Motor neuron (in vitro differentiated cells): ENCODE measurements at regions not wholly inside any gene's neighbourhood (a gene's known extent, or its start where the extent isn't known, plus 50 kb on each side); places are given as distances from the start of the nearest gene placed in this dataset.
"Not testable (repeated sequence)": the region's sequence is repeated elsewhere in the genome, so short reads cannot be mapped to it uniquely, and the experiment has no call there.

Experiments
- ATAC-seq, 8 experiments: fragments of 200-7000 bp; cut with Tn5 transposase; replicated peaks in 6 of 8; 2 replicates each; pipeline ENCODE4 v1.8.0; 2021; ENCODE audit warnings: mild to moderate bottlenecking in 8 of 8, moderate library complexity in 8 of 8
- H3K27ac ChIP-seq, 2 donors: fragments of 250-450 bp; sonication (Bioruptor Pico); 2 replicates each; pipeline ENCODE4 v1.9.0; 2021; ENCODE audit warnings: antibody characterized with exemption in 2 of 2, mild to moderate bottlenecking in 2 of 2, moderate library complexity in 1 of 2
- H3K4me1 ChIP-seq, 2 donors: fragments of 250-450 bp; sonication (Bioruptor Pico); replicated peaks in 1 of 2; 2 replicates each; pipeline ENCODE4 v1.6.1; 2021; ENCODE audit warnings: antibody characterized with exemption in 2 of 2, mild to moderate bottlenecking in 2 of 2, moderate library complexity in 1 of 2
- H3K4me3 ChIP-seq, 5 donors: fragments of 250-450 bp; sonication (Bioruptor Pico); 2 replicates each; pipeline ENCODE4 v1.9.0; 2021; ENCODE audit warnings: antibody characterized with exemption in 5 of 5, mild to moderate bottlenecking in 5 of 5, moderate library complexity in 4 of 5
- WGBS, 10 experiments: fragments of 450-650 bp; shearing (Covaris generic); methylation state at CpG; one replicate each; pipeline ENCODE4 v1.0.0; 2022; 5-methylcytosine and 5-hydroxymethylcytosine counted together
- in situ Hi-C, 9 experiments: fragments of 400-800 bp; cut with MboI; loops; one replicate each; pipeline ENCODE4 v1.15.0; 2021; ENCODE audit warnings: low sequenced_read_pairs in 9 of 9, low pct_unique_long_range_greater_than_20kb in 2 of 9; ENCODE audit not compliant: unreplicated experiment in 9 of 9

DNA sequence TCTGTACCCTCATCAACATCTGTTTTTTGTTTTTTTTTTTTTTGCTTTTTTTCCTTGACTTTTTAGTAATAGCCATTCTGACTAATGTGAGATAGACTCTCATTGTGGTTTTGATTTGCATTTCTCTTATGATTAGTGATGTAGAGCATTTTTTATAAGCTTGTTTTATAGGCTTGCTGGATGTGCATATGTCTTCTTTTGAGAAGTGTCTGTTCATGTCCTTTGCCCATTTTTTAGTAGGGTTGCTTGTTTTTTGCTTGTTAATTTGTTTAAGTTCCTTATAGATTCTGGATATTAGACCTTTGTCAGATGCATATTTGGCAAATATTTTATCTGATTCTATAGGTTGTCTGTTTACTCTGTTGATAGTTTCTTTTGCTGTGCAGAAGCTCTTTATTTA, 53.5 kb upstream of the FAR1 start:
- H3K4me1 ChIP-seq, ATAC-seq, H3K4me3 ChIP-seq, in situ Hi-C loops, H3K27ac ChIP-seq: not testable (repeated sequence)

DNA sequence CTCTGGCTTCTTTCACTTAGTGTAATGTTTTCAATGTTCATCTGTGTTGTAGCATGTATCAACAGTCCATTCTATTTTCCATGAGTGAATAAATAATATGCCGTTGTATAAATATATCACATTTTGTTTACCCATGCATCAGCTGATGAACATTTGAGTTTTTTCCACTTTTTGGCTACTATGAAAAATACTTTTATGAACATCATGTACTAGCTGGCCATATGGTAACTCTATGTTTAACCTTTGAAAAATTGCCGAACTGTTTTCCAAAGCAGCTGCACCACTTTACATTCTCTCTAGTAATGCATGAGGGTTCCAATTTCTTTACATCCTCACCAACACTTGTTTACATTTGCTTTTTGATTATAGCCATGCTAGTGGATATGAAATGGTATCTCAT, 59.8 kb upstream of the FAR1 start:
- no peak overlapping the region for H3K27ac ChIP-seq
- in situ Hi-C loops: no loop called here
- 0 to 85% (median 30%) methylated on average over 1 to 2 of the region's 2 CpGs; no CpG with 5 or more reads in 2 of the 10 experiments for WGBS, 10 experiments
- H3K4me3 ChIP-seq: no peak overlapping the region
- no peaks in the 10 kb centered on the region for H3K4me1 ChIP-seq
- no peak for ATAC-seq

DNA sequence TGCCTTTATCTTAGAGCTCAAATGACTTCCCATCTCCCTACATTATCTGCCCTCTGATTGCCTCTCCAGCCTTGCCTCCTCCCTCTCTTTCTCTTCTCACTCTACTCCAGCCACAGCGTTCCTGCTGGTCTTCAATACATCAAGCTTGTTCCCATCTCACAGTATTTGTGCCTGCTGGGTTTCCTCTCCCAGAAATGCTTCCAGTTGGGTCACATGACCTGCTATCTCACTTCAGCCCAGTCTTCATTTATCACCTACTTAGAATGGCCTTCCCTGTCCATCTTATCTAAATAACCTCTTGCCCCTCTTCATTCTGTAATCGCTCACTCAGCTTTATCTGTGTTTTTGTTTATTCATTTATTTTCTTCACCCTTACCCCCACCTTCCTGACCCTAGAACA, 61.8 kb upstream of the FAR1 start:
- H3K4me1 ChIP-seq: no peaks in the 10 kb centered on the region
- no peak for ATAC-seq

DNA sequence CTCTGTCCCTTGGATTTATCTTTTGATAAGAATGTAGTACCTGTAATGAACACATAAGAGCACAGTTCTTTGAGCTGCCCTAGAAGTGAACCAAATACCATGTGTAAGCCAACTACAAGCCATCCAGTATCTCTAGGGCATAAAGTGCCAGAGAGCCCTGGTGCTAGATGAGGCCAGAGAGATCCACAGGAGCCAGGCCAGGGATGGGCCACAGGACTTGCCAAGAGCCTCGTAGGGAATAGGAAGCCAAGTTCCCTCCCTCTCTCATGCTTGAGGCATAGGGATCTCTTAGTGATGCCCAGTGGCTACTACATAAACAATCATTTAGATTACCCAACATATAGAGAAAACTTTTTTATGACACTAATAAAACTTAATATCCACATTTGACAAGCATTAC, 64.8 kb upstream of the FAR1 start:
- ATAC-seq: no peak
- Histone ChIP-seq H3K4me1 (no peaks in the 10 kb centered on the region), H3K4me3 (no peak overlapping the region), H3K27ac (no peak overlapping the region)
- in situ Hi-C loops: no loop called here
- 0 to 100% (median 68%) methylated on average over 1 of the region's 1 CpG; no CpG with 5 or more reads in 6 of the 10 experiments for WGBS, 10 experiments

More for the DNA sequence above, 61.8 kb upstream of the FAR1 start:
- in situ Hi-C loops: no loop called here
- no peak overlapping the region for H3K27ac ChIP-seq
- no peak overlapping the region for H3K4me3 ChIP-seq
- WGBS, 10 experiments: 0 to 81% (median 65%) methylated on average over 2 of the region's 2 CpGs; no CpG with 5 or more reads in 1 of the 10 experiments

DNA sequence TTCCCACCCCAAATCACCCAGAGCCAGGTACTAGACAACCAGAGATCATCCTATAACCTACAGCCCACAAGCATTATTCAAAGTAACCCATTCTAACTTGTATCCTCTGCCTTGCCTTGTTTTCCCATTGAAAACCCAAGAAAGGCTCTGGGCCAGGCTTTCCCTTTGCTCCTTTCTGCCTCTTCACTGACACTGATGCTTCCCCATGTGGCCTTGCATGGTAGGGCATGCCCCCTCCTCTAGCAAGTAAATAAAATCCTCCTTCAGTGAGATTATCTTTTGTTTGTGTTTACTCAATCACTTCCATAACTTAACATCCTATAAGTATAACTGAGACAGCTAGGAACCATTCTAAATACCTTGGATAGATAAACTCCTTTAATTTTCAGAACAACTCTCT, 65.6 kb upstream of the FAR1 start:
- no peak for ATAC-seq
- no peak overlapping the region for H3K27ac ChIP-seq
- no peaks in the 10 kb centered on the region for H3K4me1 ChIP-seq
- no peak overlapping the region for H3K4me3 ChIP-seq
- in situ Hi-C loops: no loop called here

DNA sequence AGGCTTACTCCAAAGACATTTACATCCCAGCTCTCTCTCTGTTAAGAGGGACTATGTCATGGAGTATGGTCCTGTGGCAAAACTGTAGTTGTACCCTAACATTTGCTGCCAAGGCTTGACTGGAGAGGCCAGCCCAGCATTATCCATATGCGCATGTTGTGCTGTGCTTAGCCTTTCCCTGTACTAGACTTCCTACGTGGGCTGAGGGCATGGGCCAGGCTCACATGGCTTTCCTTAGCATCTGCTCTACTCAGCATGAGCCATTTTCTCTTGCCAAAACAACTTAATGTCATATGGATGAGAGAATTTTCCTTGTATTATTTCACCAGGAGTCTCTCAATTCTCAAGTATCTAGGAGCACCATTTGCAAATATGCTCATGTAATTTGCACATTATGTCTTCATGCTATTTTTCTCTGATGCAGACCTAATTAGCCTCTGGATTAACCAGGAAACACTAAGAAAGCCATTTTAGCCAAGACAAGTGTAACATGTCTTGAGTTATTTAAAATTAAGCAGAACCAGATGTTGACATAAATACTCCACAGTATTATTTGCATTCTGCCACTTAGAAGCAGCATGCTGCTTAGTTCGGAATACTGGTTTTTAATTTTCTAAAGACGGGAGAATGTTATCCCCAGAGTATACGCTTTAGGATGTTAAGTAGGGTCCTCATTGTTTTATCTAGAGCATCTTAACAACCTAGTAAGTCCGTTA, 71.7 kb upstream of the FAR1 start:
- peak in 3 of 8 experiments; percentile 66 to 99 (median 96) for ATAC-seq
- H3K27ac ChIP-seq: no peak overlapping the region
- no peak overlapping the region for H3K4me3 ChIP-seq
- WGBS, 10 experiments: 6 to 95% (median 49%) methylated on average over 1 to 6 of the region's 6 CpGs
- H3K4me1 ChIP-seq: no peaks in the 10 kb centered on the region
- in situ Hi-C loops: no loop called here

DNA sequence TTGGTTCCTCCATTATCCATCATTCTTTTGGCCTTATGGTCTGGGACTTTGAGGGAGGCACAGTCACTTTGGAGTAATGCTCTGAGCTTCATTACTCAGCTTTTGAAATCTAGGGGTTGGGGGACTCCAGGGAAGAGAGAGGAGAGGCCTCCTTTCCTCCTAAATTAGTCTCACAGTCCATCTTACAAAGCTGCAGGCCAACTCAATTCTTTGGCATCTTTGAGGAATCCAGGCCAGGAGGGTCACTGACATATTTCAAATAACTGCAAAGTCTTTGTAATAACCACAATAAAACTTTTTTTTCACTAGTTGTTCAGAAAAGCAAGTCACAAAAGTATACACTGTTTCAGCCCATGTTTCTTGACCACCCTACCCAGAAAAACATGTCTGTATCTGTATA, 73.3 kb upstream of the FAR1 start:
- in situ Hi-C loops: no loop called here
- ATAC-seq: no peak
- H3K4me1 ChIP-seq: no peaks in the 10 kb centered on the region
- H3K27ac ChIP-seq: no peak overlapping the region
- no peak overlapping the region for H3K4me3 ChIP-seq

DNA sequence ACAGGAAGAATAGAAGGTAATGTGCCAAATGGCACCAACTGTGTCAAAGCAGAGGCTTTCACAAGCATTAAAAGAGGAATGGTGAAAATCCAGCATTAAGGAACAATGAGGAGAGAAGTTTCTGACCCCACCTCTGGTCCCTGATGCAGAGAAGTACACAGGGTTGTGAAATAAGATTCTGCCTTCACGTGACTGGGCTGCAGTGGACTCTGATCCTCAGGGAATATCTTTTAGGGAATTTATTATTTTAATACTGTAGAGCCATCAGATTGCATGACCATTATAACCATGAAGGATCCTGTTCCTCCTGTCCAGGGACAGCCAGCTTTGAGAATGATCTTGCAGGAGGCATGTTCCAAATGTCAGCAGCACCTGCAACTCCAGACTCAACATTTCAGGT, 74.4 kb upstream of the FAR1 start:
- ATAC-seq: no peak
- no peaks in the 10 kb centered on the region for H3K4me1 ChIP-seq
- 13 to 57% (median 37%) methylated on average over 1 of the region's 1 CpG; no CpG with 5 or more reads in 6 of the 10 experiments for WGBS, 10 experiments
- H3K4me3 ChIP-seq: no peak overlapping the region
- no peak overlapping the region for H3K27ac ChIP-seq
- in situ Hi-C loops: no loop called here

DNA sequence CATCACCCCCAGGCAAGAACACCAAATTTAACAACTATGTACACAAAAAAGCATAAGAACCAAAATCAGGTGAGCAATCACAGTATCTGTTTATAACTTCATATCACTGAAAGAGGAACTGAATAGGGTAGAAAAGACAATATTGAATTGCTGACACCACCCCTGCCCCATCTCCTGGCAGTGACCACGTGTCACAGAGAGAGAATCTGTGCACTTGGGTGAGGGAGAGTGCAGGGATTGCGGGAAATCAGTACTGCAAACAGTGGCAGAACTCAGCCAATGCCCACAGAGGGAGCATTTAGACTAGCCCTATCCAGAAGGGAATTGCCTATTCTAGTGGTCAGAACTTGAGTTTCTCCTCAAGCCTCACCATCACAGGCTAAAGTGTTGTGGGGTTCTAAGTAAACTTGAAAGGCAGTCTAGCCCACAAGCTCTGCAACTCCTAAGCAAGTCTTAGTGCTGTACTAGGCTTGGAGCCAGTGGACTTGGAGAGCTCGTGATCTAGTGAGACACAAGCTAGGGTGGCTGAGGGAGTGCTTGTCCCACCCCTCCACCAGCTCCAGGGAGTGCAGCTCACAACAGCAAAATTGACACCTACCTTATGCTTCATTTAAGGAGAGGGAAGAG, 82.8 kb upstream of the PTH start:
- H3K4me1 ChIP-seq: no peaks in the 10 kb centered on the region

DNA sequence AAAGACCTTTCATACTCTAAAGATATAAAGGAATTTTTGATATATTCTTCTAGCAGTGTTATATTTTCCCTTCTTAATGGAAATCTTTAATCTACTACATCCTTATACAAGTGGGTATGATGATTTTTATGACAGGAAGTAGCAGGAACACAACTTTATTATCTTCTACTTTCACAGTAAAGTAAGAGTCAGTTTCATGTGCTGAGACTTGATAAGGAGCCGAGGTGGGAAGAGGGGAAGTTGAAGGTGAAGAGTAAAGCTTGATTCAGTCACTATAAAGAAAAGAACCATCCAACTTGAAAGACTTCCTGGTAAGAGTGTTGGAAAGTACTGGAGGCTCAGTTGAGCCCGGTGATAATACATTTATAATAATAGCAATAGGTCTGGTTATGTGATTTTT, 82.1 kb upstream of the PTH start:
- in situ Hi-C loops: no loop called here
- Histone ChIP-seq H3K4me1 (no peaks in the 10 kb centered on the region), H3K4me3 (no peak overlapping the region), H3K27ac (no peak overlapping the region)
- WGBS, 10 experiments: 0 to 86% (median 53%) methylated on average over 1 to 2 of the region's 2 CpGs
- no peak for ATAC-seq

More for the DNA sequence above, 82.8 kb upstream of the PTH start:
- 0 to 59% (median 12%) methylated on average over 1 to 3 of the region's 3 CpGs; no CpG with 5 or more reads in 7 of the 10 experiments for WGBS, 10 experiments
- Histone ChIP-seq H3K27ac (no peak overlapping the region), H3K4me3 (no peak overlapping the region)
- ATAC-seq: no peak
- in situ Hi-C loops: no loop called here

DNA sequence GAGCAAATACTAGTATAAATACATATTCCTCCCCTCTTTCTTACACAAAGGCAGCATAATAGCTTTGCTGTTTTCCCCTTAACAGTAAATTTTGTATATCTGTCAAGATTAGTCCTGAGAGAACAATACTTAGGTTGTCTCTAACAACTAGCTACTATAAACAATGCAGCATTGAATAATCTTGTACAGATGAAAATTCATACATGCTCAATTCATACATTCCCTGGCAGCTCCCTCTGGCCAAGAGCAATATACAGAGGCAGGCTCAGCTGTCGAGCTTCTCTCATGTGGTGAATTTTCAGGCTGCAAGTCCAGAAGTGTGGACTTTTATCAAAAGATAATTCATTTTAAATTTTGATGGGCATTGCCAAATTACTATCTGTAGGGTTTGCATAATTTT, 81.2 kb upstream of the PTH start:
- WGBS, 10 experiments: 0 to 40% (median 27%) methylated on average over 1 of the region's 1 CpG; no CpG with 5 or more reads in 4 of the 10 experiments
- H3K27ac ChIP-seq: no peak overlapping the region
- peak in 1 of 8 experiments; percentile 56 for ATAC-seq
- in situ Hi-C loops: no loop called here
- no peaks in the 10 kb centered on the region for H3K4me1 ChIP-seq
- no peak overlapping the region for H3K4me3 ChIP-seq

DNA sequence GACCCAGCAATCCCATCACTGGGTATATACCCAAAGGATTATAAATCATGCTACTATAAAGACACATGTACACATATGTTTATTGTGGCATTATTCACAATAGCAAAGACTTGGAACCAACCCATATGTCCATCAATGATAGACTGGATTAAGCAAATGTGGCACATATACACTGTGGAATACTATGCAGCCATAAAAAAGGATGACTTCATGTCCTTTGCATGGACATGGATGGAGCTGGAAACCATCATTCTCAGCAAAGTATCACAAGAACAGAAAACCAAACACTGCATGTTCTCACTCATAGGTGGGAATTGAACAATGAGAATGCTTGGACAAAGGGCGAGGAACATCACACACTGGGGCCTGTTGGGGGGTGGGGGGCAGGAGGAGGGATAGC, 79.6 kb upstream of the PTH start:
- H3K4me3 ChIP-seq, in situ Hi-C loops, H3K27ac ChIP-seq, H3K4me1 ChIP-seq, ATAC-seq: not testable (repeated sequence)
- 0% methylated on average over 1 of the region's 1 CpG; no CpG with 5 or more reads in 9 of the 10 experiments for WGBS, 10 experiments

DNA sequence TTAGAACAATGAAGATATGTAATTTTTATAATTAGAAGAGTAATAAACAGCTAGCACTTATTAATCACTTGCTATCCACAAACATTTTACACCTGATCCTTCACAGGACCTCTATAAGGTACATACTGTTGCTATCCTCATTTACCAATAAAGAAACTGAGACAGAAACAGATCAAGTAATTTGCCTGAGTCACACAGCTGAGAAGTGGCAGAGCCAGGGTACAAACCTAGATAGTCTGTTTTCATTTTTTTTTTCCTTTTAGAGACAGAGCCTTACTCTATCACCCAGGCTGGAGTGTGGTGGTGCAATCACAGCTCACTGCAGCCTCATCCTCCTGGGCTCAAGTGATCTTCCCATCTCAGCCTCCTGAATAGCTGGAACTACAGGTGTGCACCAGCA, 71.8 kb upstream of the PTH start:
- Histone ChIP-seq H3K4me3 (no peak overlapping the region), H3K4me1 (no peaks in the 10 kb centered on the region), H3K27ac (no peak overlapping the region)
- in situ Hi-C loops: no loop called here
- ATAC-seq: no peak

DNA sequence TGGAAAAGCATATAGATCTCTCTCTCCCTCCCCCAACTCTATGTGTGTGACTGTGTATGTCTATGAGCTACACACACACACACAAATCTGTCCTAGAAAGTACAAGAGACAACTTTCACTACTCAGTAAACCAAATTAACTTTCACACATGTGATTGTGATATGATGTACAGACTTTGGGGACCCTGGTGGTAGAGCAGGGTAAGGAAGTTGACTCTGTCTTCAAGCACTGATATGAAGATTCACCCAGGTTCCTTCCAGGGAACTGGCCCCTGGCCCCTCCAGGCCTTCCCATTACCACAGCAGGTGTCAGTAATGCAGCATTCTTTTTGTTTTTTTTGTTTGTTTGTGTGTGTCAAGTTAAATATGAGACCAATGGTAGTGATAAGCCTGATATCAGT, 66.1 kb upstream of the PTH start:
- H3K4me3 ChIP-seq: no peak overlapping the region
- no peak for ATAC-seq
- in situ Hi-C loops: no loop called here
- H3K4me1 ChIP-seq: peaks cover 0 to 2% of the 10 kb centered on the region in 2 donors
- no peak overlapping the region for H3K27ac ChIP-seq
